ENCODE measurements at regions not wholly inside any gene's neighbourhood (a gene's known extent, or its start where the extent isn't known, plus 50 kb on each side); places are given as distances from the start of the nearest gene placed in this dataset.

GRCh38 chr16:79466111-79466510 lies 134.4 kb downstream of the MAF start:
- Histone ChIP-seq H4K20me1 (replicated peaks; ENCODE audit: control insufficient read depth, insufficient read depth, low read length) (no peaks in the 10 kb centered on the region), H3K36me3 (ENCODE audit: control insufficient read depth, insufficient read depth, low read length) (no peaks in the 10 kb centered on the region), H3K4me2 (ENCODE audit: insufficient read depth, low read length) (no peak overlapping the region), H3K9ac (ENCODE audit: insufficient read depth in 1 of 2, low read depth in 2 of 2, low read length in 2 of 2) (no peak overlapping the region), H3K79me2 (ENCODE audit: control insufficient read depth, insufficient read depth, low read length) (no peaks in the 10 kb centered on the region), H3K4me3 (no peak overlapping the region), H2AFZ (ENCODE audit: low read depth, low read length) (no peak overlapping the region), H3K9me1 (ENCODE audit: control insufficient read depth, insufficient read depth, low read length) (no peaks in the 10 kb centered on the region), H3K9me3 (replicated peaks; ENCODE audit: control insufficient read depth, insufficient read depth, low read depth, low read length) (no peaks in the 10 kb centered on the region), H3K27ac (ENCODE audit: extremely low read depth, low read depth, low read length) (no peak overlapping the region), H3K27me3 (ENCODE audit: control insufficient read depth in 2 of 2, insufficient read depth in 2 of 2, low read length in 2 of 2) (peaks cover 4 to 6% of the 10 kb centered on the region in 2 experiments; a peak in 3 of 5 replicates), H3K4me1 (replicated peaks in 1 of 2; ENCODE audit: control insufficient read depth in 2 of 2, insufficient read depth in 2 of 2, low read length in 2 of 2) (no peaks in the 10 kb centered on the region)
- intact Hi-C loops (cut with micrococcal nuclease) (no loop called here), in situ Hi-C loops (cut with MboI) (no loop called here)
- ATAC-seq (no peak), FAIRE-seq (no peak), DNase-seq (ENCODE audit: extremely low read depth in 1 of 4, low spot score in 3 of 4) (no peak)
- TF ChIP-seq COPS2 (conservative IDR thresholded peaks at IDR 0.05) (no peak), ZNF561 (CRISPR knock-in tag; conservative IDR thresholded peaks at IDR 0.05) (no peak), PTTG1 (tag; IDR thresholded peaks at IDR 0.05; ENCODE audit: low read depth) (no peak), ZNF316 (IDR thresholded peaks at IDR 0.05) (no peak), PTBP1 (IDR thresholded peaks at IDR 0.05; ENCODE audit: low read depth, low read length) (no peak), XRCC5 (IDR thresholded peaks at IDR 0.05; ENCODE audit: low read depth, low read length) (no peak), SRSF7 (optimal IDR thresholded peaks at IDR 0.05; ENCODE audit: low read depth, low read length) (no peak), OTX1 (CRISPR knock-in tag; IDR thresholded peaks at IDR 0.05) (no peak), ZNF121 (CRISPR knock-in tag; conservative IDR thresholded peaks at IDR 0.05) (no peak), ZNF174 (CRISPR knock-in tag; IDR thresholded peaks at IDR 0.05) (no peak), ZNF224 (CRISPR knock-in tag; IDR thresholded peaks at IDR 0.05) (no peak), TRIM24 (IDR thresholded peaks at IDR 0.05) (no peak), ZNF589 (CRISPR knock-in tag; IDR thresholded peaks at IDR 0.05; ENCODE audit: low read depth) (no peak), GABPB2 (CRISPR knock-in tag; conservative IDR thresholded peaks at IDR 0.05) (no peak), ZNF644 (tag; IDR thresholded peaks at IDR 0.05; ENCODE audit: low read depth) (no peak)
- BruUV-seq (replicated peaks) = no TSS peak
- ChIA-PET CTCF (ENCODE audit: low intra/inter-chr PET ratio) (no interaction called here), POLR2A (no interaction called here)
- 0% methylated on average over 2 of the region's 2 CpGs for WGBS (ENCODE audit: insufficient coverage, low coverage, missing lambda C conversion rate)
